ENCODE measurements at regions not wholly inside any gene's neighbourhood (a gene's known extent, or its start where the extent isn't known, plus 50 kb on each side); places are given as distances from the start of the nearest gene placed in this dataset.
"Not testable (repeated sequence)": the region's sequence is repeated elsewhere in the genome, so short reads cannot be mapped to it uniquely, and the experiment has no call there.

GRCh38 chr12:58310809-58311622, 369.6 kb downstream of the ATP23 start:
- peak; percentile 89 for DNase-seq (ENCODE audit: low spot score)

GRCh38 chr12:58313091-58313855, 371.9 kb downstream of the ATP23 start:
- DNase-seq (ENCODE audit: low spot score), result no peak

GRCh38 chr12:58314610-58315009, 373.2 kb downstream of the ATP23 start:
- DNase-seq (ENCODE audit: low spot score), result no peak

GRCh38 chr12:58316926-58317325, 375.6 kb downstream of the ATP23 start:
- DNase-seq (ENCODE audit: low spot score), result no peak

GRCh38 chr12:58321414-58321813, 380.0 kb downstream of the ATP23 start:
- DNase-seq (ENCODE audit: low spot score), result no peak

- no peak for DNase-seq (ENCODE audit: low spot score)
Measured at GRCh38 chr12:58323676-58324075, 382.3 kb downstream of the ATP23 start.

- no peak for DNase-seq (ENCODE audit: low spot score)
Measured at GRCh38 chr12:58325561-58325960, 384.2 kb downstream of the ATP23 start.

- no peak for DNase-seq (ENCODE audit: low spot score)
Measured at GRCh38 chr12:58326534-58326933, 385.2 kb downstream of the ATP23 start.

- not testable (repeated sequence) for DNase-seq (ENCODE audit: low spot score)
Measured at GRCh38 chr12:58336581-58337242, 395.3 kb downstream of the ATP23 start.

- not testable (repeated sequence) for DNase-seq (ENCODE audit: low spot score)
Measured at GRCh38 chr12:58337539-58337938, 396.2 kb downstream of the ATP23 start.

- DNase-seq (ENCODE audit: low spot score), result no peak
Measured at GRCh38 chr12:58341791-58342190, 400.4 kb downstream of the ATP23 start.

GRCh38 chr12:58342736-58343135, 401.4 kb downstream of the ATP23 start:
- DNase-seq (ENCODE audit: low spot score), result no peak

- peak; percentile 60 for DNase-seq (ENCODE audit: low spot score)
Measured at GRCh38 chr12:58346032-58346632, 404.8 kb downstream of the ATP23 start.

- no peak for DNase-seq (ENCODE audit: low spot score)
Measured at GRCh38 chr12:58347188-58347587, 405.8 kb downstream of the ATP23 start.

- DNase-seq (ENCODE audit: low spot score), result no peak
Measured at GRCh38 chr12:58347691-58348090, 406.3 kb downstream of the ATP23 start.

- no peak for DNase-seq (ENCODE audit: low spot score)
Measured at GRCh38 chr12:58349161-58349560, 407.8 kb downstream of the ATP23 start.

GRCh38 chr12:58356794-58357193, 415.4 kb downstream of the ATP23 start:
- DNase-seq (ENCODE audit: low spot score), result no peak

GRCh38 chr12:58357511-58357910, 416.1 kb downstream of the ATP23 start:
- no peak for DNase-seq (ENCODE audit: low spot score)

- DNase-seq (ENCODE audit: low spot score), result no peak
Measured at GRCh38 chr12:58358369-58358768, 417.0 kb downstream of the ATP23 start.

GRCh38 chr12:58359084-58359483, 417.7 kb downstream of the ATP23 start:
- no peak for DNase-seq (ENCODE audit: low spot score)

- no peak for DNase-seq (ENCODE audit: low spot score)
Measured at GRCh38 chr12:58361056-58361455, 419.7 kb downstream of the ATP23 start.

- no peak for DNase-seq (ENCODE audit: low spot score)
Measured at GRCh38 chr12:58363971-58364370, 422.6 kb downstream of the ATP23 start.

Data from RKO (cell line).